Nephron progenitor cell (in vitro differentiated cells): ENCODE measurements at regions not wholly inside any gene's neighbourhood (a gene's known extent, or its start where the extent isn't known, plus 50 kb on each side); places are given as distances from the start of the nearest gene placed in this dataset.

ENCODE experiments used
- DNase-seq: peaks from one replicate; pipeline ENCODE4 v3.0.0; 2021
- H3K27ac Mint-ChIP-seq: 2 replicates; pipeline ENCODE4 v1.8.0; 2021; ENCODE audit warnings: mild to moderate bottlenecking, moderate library complexity, mixed read lengths
- H3K27me3 Mint-ChIP-seq: 2 replicates; pipeline ENCODE4 v1.8.0; 2021; ENCODE audit warnings: mild to moderate bottlenecking, low read depth, mixed read lengths; ENCODE audit not compliant: poor library complexity
- H3K36me3 Mint-ChIP-seq: 2 replicates; pipeline ENCODE4 v1.8.0; 2021; ENCODE audit warnings: low read depth, mixed read lengths
- H3K4me1 Mint-ChIP-seq: 2 replicates; pipeline ENCODE4 v1.8.0; 2021; ENCODE audit warnings: mixed read lengths
- H3K4me3 Mint-ChIP-seq: 2 replicates; pipeline ENCODE4 v1.8.0; 2021; ENCODE audit warnings: mild to moderate bottlenecking, moderate library complexity, mixed read lengths
- H3K9me3 Mint-ChIP-seq: 2 replicates; pipeline ENCODE4 v1.8.0; 2021; ENCODE audit warnings: mild to moderate bottlenecking, moderate library complexity, mixed read lengths
- TF ChIP-seq, protein P1 (sequence below): fragments of 200-600 bp; sonication (generic); IDR thresholded peaks from 2 replicates; pipeline ENCODE4 v1.5.0; 2021; ENCODE audit warnings: antibody characterized with exemption

GRCh38 chr18:45449418-45450227 is 165.7 kb upstream of the SLC14A2 start:
- Mint-ChIP-seq H3K4me1 (peaks cover 35% of the 10 kb centered on the region), H3K4me3 (no peak overlapping the region), H3K36me3 (no peaks in the 10 kb centered on the region), H3K27ac (peak overlapping the region; percentile 26), H3K9me3 (peaks cover 4% of the 10 kb centered on the region), H3K27me3 (no peaks in the 10 kb centered on the region)
- DNase-seq, result no peak
- TF ChIP-seq, protein P1, sequence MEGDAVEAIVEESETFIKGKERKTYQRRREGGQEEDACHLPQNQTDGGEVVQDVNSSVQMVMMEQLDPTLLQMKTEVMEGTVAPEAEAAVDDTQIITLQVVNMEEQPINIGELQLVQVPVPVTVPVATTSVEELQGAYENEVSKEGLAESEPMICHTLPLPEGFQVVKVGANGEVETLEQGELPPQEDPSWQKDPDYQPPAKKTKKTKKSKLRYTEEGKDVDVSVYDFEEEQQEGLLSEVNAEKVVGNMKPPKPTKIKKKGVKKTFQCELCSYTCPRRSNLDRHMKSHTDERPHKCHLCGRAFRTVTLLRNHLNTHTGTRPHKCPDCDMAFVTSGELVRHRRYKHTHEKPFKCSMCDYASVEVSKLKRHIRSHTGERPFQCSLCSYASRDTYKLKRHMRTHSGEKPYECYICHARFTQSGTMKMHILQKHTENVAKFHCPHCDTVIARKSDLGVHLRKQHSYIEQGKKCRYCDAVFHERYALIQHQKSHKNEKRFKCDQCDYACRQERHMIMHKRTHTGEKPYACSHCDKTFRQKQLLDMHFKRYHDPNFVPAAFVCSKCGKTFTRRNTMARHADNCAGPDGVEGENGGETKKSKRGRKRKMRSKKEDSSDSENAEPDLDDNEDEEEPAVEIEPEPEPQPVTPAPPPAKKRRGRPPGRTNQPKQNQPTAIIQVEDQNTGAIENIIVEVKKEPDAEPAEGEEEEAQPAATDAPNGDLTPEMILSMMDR, result no peak

DNA sequence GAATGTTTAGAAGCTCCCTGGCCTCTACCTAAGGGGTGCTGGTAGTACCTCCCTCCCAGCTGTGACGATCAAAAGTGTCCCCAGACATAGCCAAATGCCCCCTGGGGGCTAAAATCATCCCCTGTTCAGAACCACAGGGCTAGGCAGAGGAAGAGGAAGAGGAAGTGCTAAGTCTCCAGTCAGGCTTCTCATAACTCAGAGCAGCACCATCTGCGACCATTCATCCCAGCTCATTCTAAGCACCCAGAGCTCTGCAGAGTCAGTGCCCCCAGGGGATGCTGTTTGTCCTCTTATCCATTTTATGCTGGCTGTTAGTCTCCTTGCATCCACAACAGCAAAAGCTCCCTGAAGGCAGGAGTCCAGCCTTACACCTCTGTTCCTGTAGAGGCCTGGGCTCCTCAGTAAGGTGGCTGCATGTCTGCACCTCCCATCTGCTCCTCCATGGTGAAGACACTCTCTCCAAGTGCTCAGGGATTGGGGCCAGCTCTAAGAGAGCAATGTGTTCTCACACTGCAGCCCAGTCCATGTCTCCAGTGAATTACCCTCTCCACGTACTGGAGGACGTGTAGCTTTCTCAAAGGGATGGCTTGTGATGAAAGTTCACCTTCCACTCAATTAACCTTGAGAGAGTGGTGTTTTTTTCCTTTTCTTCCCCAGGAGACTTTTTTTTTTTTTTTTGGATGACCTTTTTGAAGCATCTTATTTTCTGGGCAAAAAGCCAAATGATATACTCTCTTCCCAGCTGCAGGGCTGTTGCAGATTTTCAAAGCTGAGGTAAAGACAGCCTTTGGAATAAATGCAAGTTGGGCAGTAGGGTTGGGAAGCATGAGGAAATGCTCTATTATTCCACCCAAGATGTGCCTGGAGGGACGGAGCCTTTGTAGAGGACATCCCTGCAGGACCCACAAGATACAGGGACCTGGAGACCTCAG is 158.9 kb upstream of the SLC14A2 start:
- H3K4me3 Mint-ChIP-seq, result no peak overlapping the region
- peaks cover 4% of the 10 kb centered on the region for H3K9me3 Mint-ChIP-seq
- peaks cover 2% of the 10 kb centered on the region for H3K27me3 Mint-ChIP-seq
- no peak for DNase-seq
- H3K4me1 Mint-ChIP-seq, result peaks cover 16% of the 10 kb centered on the region
- TF ChIP-seq, protein P1, result no peak
- no peaks in the 10 kb centered on the region for H3K36me3 Mint-ChIP-seq
- H3K27ac Mint-ChIP-seq, result no peak overlapping the region

GRCh38 chr18:45458033-45458432 is 157.2 kb upstream of the SLC14A2 start:
- DNase-seq, result no peak
- Mint-ChIP-seq H3K27me3 (peaks cover 6% of the 10 kb centered on the region), H3K9me3 (peaks cover 4% of the 10 kb centered on the region), H3K36me3 (no peaks in the 10 kb centered on the region), H3K4me1 (peaks cover 31% of the 10 kb centered on the region), H3K27ac (no peak overlapping the region), H3K4me3 (no peak overlapping the region)
- TF ChIP-seq, protein P1, result no peak

GRCh38 chr18:45462179-45462578 is 153.1 kb upstream of the SLC14A2 start:
- no peaks in the 10 kb centered on the region for H3K36me3 Mint-ChIP-seq
- TF ChIP-seq, protein P1, result no peak
- DNase-seq, result peak; percentile 10
- H3K9me3 Mint-ChIP-seq, result no peaks in the 10 kb centered on the region
- H3K4me1 Mint-ChIP-seq, result peaks cover 44% of the 10 kb centered on the region
- no peak overlapping the region for H3K4me3 Mint-ChIP-seq
- peaks cover 10% of the 10 kb centered on the region for H3K27me3 Mint-ChIP-seq
- H3K27ac Mint-ChIP-seq, result peak overlapping the region; percentile 33

- H3K4me1 Mint-ChIP-seq, result peaks cover 36% of the 10 kb centered on the region
- TF ChIP-seq, protein P1, result no peak
- no peak overlapping the region for H3K4me3 Mint-ChIP-seq
- peak overlapping the region; percentile 66 for H3K27ac Mint-ChIP-seq
- no peaks in the 10 kb centered on the region for H3K9me3 Mint-ChIP-seq
- no peak for DNase-seq
- H3K36me3 Mint-ChIP-seq, result no peaks in the 10 kb centered on the region
- H3K27me3 Mint-ChIP-seq, result peaks cover 7% of the 10 kb centered on the region
These were observed 151.8 kb upstream of the SLC14A2 start for GRCh38 chr18:45463451-45463850.
